ENCODE measurements at regions not wholly inside any gene's neighbourhood (a gene's known extent, or its start where the extent isn't known, plus 50 kb on each side); places are given as distances from the start of the nearest gene placed in this dataset.

GRCh38 chr12:111185206-111185888, 183.5 kb downstream of the PHETA1 start:
- no peaks in the 10 kb centered on the region for H3K79me2 ChIP-seq (ENCODE audit: insufficient read depth, low read depth)
- H3K4me2 ChIP-seq, result peak overlapping the region; percentile 17; the same call in 1 of the 2 replicates
- no peaks in the 10 kb centered on the region for H3K36me3 ChIP-seq (ENCODE audit: insufficient read depth)
- no peak overlapping the region for H2AFZ ChIP-seq (ENCODE audit: low read depth)
- H3K27ac ChIP-seq, result peak overlapping the region; percentile 57; the same call in 1 of the 2 replicates
- no peaks in the 10 kb centered on the region for H4K20me1 ChIP-seq (ENCODE audit: insufficient read depth)
- H3K4me1 ChIP-seq (ENCODE audit: low read depth, poor library complexity, severe bottlenecking), result peaks cover 16% of the 10 kb centered on the region
- no peak overlapping the region for H3K4me3 ChIP-seq (IDR thresholded peaks at IDR 0.05; ENCODE audit: insufficient read depth, low read depth, low read length)
- peak overlapping the region; percentile 18; the same call in 1 of the 2 replicates for H3K9ac ChIP-seq
- H3K27me3 ChIP-seq (ENCODE audit: insufficient read depth, low read depth), result no peaks in the 10 kb centered on the region
- TF ChIP-seq CTCF (conservative IDR thresholded peaks at IDR 0.05; ENCODE audit: low read depth, low read length), result no peak

GRCh38 chr12:111184161-111184560, 184.7 kb downstream of the PHETA1 start:
- H3K36me3 ChIP-seq (ENCODE audit: insufficient read depth), result no peaks in the 10 kb centered on the region
- H3K4me2 ChIP-seq, result no peak overlapping the region
- H3K9ac ChIP-seq, result no peak overlapping the region
- H2AFZ ChIP-seq (ENCODE audit: low read depth), result no peak overlapping the region
- no peaks in the 10 kb centered on the region for H3K27me3 ChIP-seq (ENCODE audit: insufficient read depth, low read depth)
- H4K20me1 ChIP-seq (ENCODE audit: insufficient read depth), result no peaks in the 10 kb centered on the region
- H3K79me2 ChIP-seq (ENCODE audit: insufficient read depth, low read depth), result no peaks in the 10 kb centered on the region
- no peak for TF ChIP-seq CTCF (conservative IDR thresholded peaks at IDR 0.05; ENCODE audit: low read depth, low read length)
- H3K4me1 ChIP-seq (ENCODE audit: low read depth, poor library complexity, severe bottlenecking), result peaks cover 16% of the 10 kb centered on the region
- no peak overlapping the region for H3K4me3 ChIP-seq (IDR thresholded peaks at IDR 0.05; ENCODE audit: insufficient read depth, low read depth, low read length)
- H3K27ac ChIP-seq, result no peak overlapping the region

GRCh38 chr12:111183094-111183493, 185.8 kb downstream of the PHETA1 start:
- Histone ChIP-seq H3K4me1 (ENCODE audit: low read depth, poor library complexity, severe bottlenecking) (peaks cover 16% of the 10 kb centered on the region), H3K27ac (no peak overlapping the region), H3K79me2 (ENCODE audit: insufficient read depth, low read depth) (no peaks in the 10 kb centered on the region), H3K36me3 (ENCODE audit: insufficient read depth) (no peaks in the 10 kb centered on the region), H2AFZ (ENCODE audit: low read depth) (no peak overlapping the region), H3K27me3 (ENCODE audit: insufficient read depth, low read depth) (no peaks in the 10 kb centered on the region), H4K20me1 (ENCODE audit: insufficient read depth) (no peaks in the 10 kb centered on the region), H3K9ac (no peak overlapping the region), H3K4me2 (no peak overlapping the region), H3K4me3 (IDR thresholded peaks at IDR 0.05; ENCODE audit: insufficient read depth, low read depth, low read length) (no peak overlapping the region)
- TF ChIP-seq CTCF (conservative IDR thresholded peaks at IDR 0.05; ENCODE audit: low read depth, low read length), result no peak

- Histone ChIP-seq H2AFZ (ENCODE audit: low read depth) (no peak overlapping the region), H3K36me3 (ENCODE audit: insufficient read depth) (no peaks in the 10 kb centered on the region), H3K4me1 (ENCODE audit: low read depth, poor library complexity, severe bottlenecking) (peaks cover 16% of the 10 kb centered on the region), H3K79me2 (ENCODE audit: insufficient read depth, low read depth) (no peaks in the 10 kb centered on the region), H3K27ac (no peak overlapping the region), H3K4me3 (IDR thresholded peaks at IDR 0.05; ENCODE audit: insufficient read depth, low read depth, low read length) (no peak overlapping the region), H4K20me1 (ENCODE audit: insufficient read depth) (no peaks in the 10 kb centered on the region), H3K9ac (no peak overlapping the region), H3K27me3 (ENCODE audit: insufficient read depth, low read depth) (no peaks in the 10 kb centered on the region), H3K4me2 (no peak overlapping the region)
- no peak for TF ChIP-seq CTCF (conservative IDR thresholded peaks at IDR 0.05; ENCODE audit: low read depth, low read length)
Observed at GRCh38 chr12:111182382-111182781, 186.5 kb downstream of the PHETA1 start.
